H1 (cell line): ENCODE measurements at regions not wholly inside any gene's neighbourhood (a gene's known extent, or its start where the extent isn't known, plus 50 kb on each side); places are given as distances from the start of the nearest gene placed in this dataset.

Experiments
- CTCF ChIA-PET: fragments of 300-600 bp; sonication (Branson Sonifier 250); formaldehyde crosslinking; loops from one replicate; lab custom pipeline; 2021; ENCODE audit not compliant: partially characterized antibody; lab: Charles Lee
- POLR2A ChIA-PET: fragments of 300-600 bp; sonication (Branson Sonifier 250); formaldehyde crosslinking; loops from one replicate; lab custom pipeline; 2021; ENCODE audit warnings: inconsistent platforms; ENCODE audit not compliant: partially characterized antibody; lab: Charles Lee
- DNase-seq, 2 experiments: peaks; one replicate each; pipeline versions ENCODE4 v3.0.0 to v3.0.0-alpha.2; 2010 to 2022; ENCODE audit warnings: low spot score in 2 of 2, low read depth in 1 of 2, mixed read lengths in 1 of 2
- FAIRE-seq: peaks from 2 replicates; lab custom pipeline; 2011; peaks lifted over from hg19 to GRCh38; lab: Jason Lieb, UNC
- H2AFZ ChIP-seq: 2 replicates; pipeline ENCODE4 v1.8.1; 2012; ENCODE audit warnings: low read length, inconsistent platforms
- H2AK5ac ChIP-seq: 2 replicates; pipeline ENCODE4 v1.6.1; 2013; ENCODE audit warnings: low read depth, low read length
- H2BK120ac ChIP-seq: replicated peaks from 2 replicates; pipeline ENCODE3; 2013; ENCODE audit warnings: low read depth, low read length, inconsistent platforms
- H2BK12ac ChIP-seq: 2 replicates; pipeline ENCODE4 v1.6.1; 2013; ENCODE audit warnings: low read depth, low read length
- H2BK15ac ChIP-seq: 2 replicates; pipeline ENCODE4 v1.6.1; 2013; ENCODE audit warnings: low read length
- H2BK20ac ChIP-seq: 2 replicates; pipeline ENCODE4 v1.6.1; 2013; ENCODE audit warnings: low read length
- H2BK5ac ChIP-seq: 2 replicates; pipeline ENCODE4 v1.6.1; 2013; ENCODE audit warnings: low read depth, low read length
- H3K14ac ChIP-seq: 2 replicates; pipeline ENCODE4 v1.6.1; 2013; ENCODE audit warnings: inconsistent platforms; ENCODE audit not compliant: insufficient read length
- H3K18ac ChIP-seq: 2 replicates; pipeline ENCODE4 v1.6.1; 2013; ENCODE audit warnings: low read length; ENCODE audit errors: extremely low read depth
- H3K23ac ChIP-seq: 2 replicates; pipeline ENCODE4 v1.6.1; 2013; ENCODE audit warnings: inconsistent platforms; ENCODE audit not compliant: insufficient read length
- H3K23me2 ChIP-seq: 2 replicates; pipeline ENCODE4 v1.6.1; 2013; ENCODE audit warnings: low read depth, low read length
- H3K27ac ChIP-seq: 2 replicates; pipeline ENCODE4 v1.6.1; 2011; ENCODE audit warnings: low read depth, low read length, inconsistent platforms
- H3K27me3 ChIP-seq, 4 experiments: replicated peaks in 1 of 4; 1 replicate in 1 of 4; 2 replicates in 3 of 4; pipeline versions ENCODE4 v1.6.1 to v1.8.1; 2011 to 2013; ENCODE audit warnings: low read length in 3 of 4, mild to moderate bottlenecking in 3 of 4, inconsistent platforms in 2 of 4, mixed read lengths in 2 of 4, moderate library complexity in 1 of 4; ENCODE audit not compliant: control insufficient read depth in 3 of 4, insufficient read depth in 3 of 4; ENCODE audit errors: extremely low read depth in 1 of 4
- H3K36me3 ChIP-seq, 4 experiments: 2 replicates each; pipeline versions ENCODE4 v1.6.1 to v1.8.1; 2011 to 2013; ENCODE audit warnings: mild to moderate bottlenecking in 4 of 4, low read length in 3 of 4, moderate library complexity in 2 of 4, control low read depth in 1 of 4, inconsistent platforms in 1 of 4; ENCODE audit not compliant: insufficient read depth in 4 of 4, control insufficient read depth in 2 of 4
- H3K4ac ChIP-seq: replicated peaks from 2 replicates; pipeline ENCODE3; 2013; ENCODE audit warnings: low read length, low read depth, mixed read lengths, inconsistent platforms; ENCODE audit not compliant: insufficient read length
- H3K4me1 ChIP-seq, 4 experiments: replicated peaks in 1 of 4; 1 replicate in 1 of 4; 2 replicates in 3 of 4; pipeline versions ENCODE4 v1.6.1 to v1.8.1; 2011 to 2013; ENCODE audit warnings: low read length in 3 of 4, inconsistent platforms in 2 of 4, mixed read lengths in 1 of 4; ENCODE audit not compliant: insufficient read depth in 4 of 4, control insufficient read depth in 3 of 4
- H3K4me2 ChIP-seq, 2 experiments: 2 replicates each; pipeline versions ENCODE4 v1.6.1 to v1.8.1; 2011 to 2013; ENCODE audit warnings: low read depth in 2 of 2, low read length in 2 of 2, control low read depth in 1 of 2, inconsistent platforms in 1 of 2, mild to moderate bottlenecking in 1 of 2; ENCODE audit not compliant: insufficient read depth in 1 of 2
- H3K4me3 ChIP-seq, 4 experiments: fragments of 200-600, 300-600 bp in 1 of 4; sonication (generic), shearing (Covaris generic), sonication (Bioruptor Twin) in 1 of 4; 2 replicates each; pipeline versions ENCODE4 v1.5.1 to v1.8.1; 2011 to 2016; ENCODE audit warnings: low read length in 4 of 4, low read depth in 3 of 4, control low read depth in 2 of 4, inconsistent platforms in 2 of 4, mild to moderate bottlenecking in 2 of 4, mixed read lengths in 1 of 4, moderate library complexity in 1 of 4; ENCODE audit not compliant: insufficient read depth in 2 of 4; ENCODE audit errors: extremely low read depth in 1 of 4
- H3K56ac ChIP-seq: replicated peaks from 2 replicates; pipeline ENCODE3; 2013; ENCODE audit warnings: low read depth, mild to moderate bottlenecking, mixed read lengths, low read length, inconsistent platforms; ENCODE audit not compliant: insufficient read length
- H3K79me1 ChIP-seq: 2 replicates; pipeline ENCODE4 v1.6.1; 2013; ENCODE audit warnings: low read depth, low read length, control low read depth
- H3K79me2 ChIP-seq, 2 experiments: 2 replicates each; pipeline versions ENCODE4 v1.6.1 to v1.8.1; 2012 to 2013; ENCODE audit warnings: low read length in 2 of 2, mild to moderate bottlenecking in 2 of 2, inconsistent platforms in 1 of 2; ENCODE audit not compliant: insufficient read depth in 2 of 2, control insufficient read depth in 1 of 2
- H3K9ac ChIP-seq, 4 experiments: replicated peaks in 1 of 4; 1 replicate in 1 of 4; 2 replicates in 3 of 4; pipeline versions ENCODE4 v1.6.1 to v1.8.1; 2011 to 2013; ENCODE audit warnings: low read depth in 3 of 4, low read length in 3 of 4, control low read depth in 2 of 4, mild to moderate bottlenecking in 2 of 4, moderate library complexity in 2 of 4, inconsistent platforms in 1 of 4; ENCODE audit errors: extremely low read depth in 1 of 4
- H3K9me3 ChIP-seq, 2 experiments: 2 replicates each; pipeline versions ENCODE4 v1.6.1 to v1.8.1; 2012 to 2013; ENCODE audit warnings: mild to moderate bottlenecking in 2 of 2, moderate library complexity in 2 of 2, control low read depth in 1 of 2, inconsistent platforms in 1 of 2, low read depth in 1 of 2, low read length in 1 of 2, mixed read lengths in 1 of 2; ENCODE audit not compliant: insufficient read depth in 2 of 2
- H4K20me1 ChIP-seq, 2 experiments: replicated peaks in 1 of 2; 2 replicates each; pipeline versions ENCODE3 to v1.8.1; 2011 to 2013; ENCODE audit warnings: inconsistent platforms in 2 of 2, low read length in 2 of 2, mild to moderate bottlenecking in 1 of 2; ENCODE audit not compliant: insufficient read depth in 2 of 2, control insufficient read depth in 1 of 2
- H4K5ac ChIP-seq: 2 replicates; pipeline ENCODE4 v1.6.1; 2013; ENCODE audit warnings: low read length, low read depth, mixed read lengths, inconsistent platforms; ENCODE audit not compliant: insufficient read length
- H4K8ac ChIP-seq: 2 replicates; pipeline ENCODE4 v1.8.0; 2013; ENCODE audit warnings: mild to moderate bottlenecking, moderate library complexity, low read length, inconsistent platforms; ENCODE audit not compliant: insufficient read depth; ENCODE audit errors: extremely low read depth
- H4K91ac ChIP-seq: replicated peaks from 2 replicates; pipeline ENCODE3; 2013; ENCODE audit warnings: low read length, mixed read lengths, inconsistent platforms; ENCODE audit not compliant: insufficient read length
- KDM1A ChIP-seq: fragments of 200-600, 300-600 bp; sonication (generic); IDR thresholded peaks from 2 replicates; pipeline ENCODE4 v1.7.1; 2016; ENCODE audit warnings: mild to moderate bottlenecking, low read length, borderline replicate concordance
- RXRA ChIP-seq: IDR thresholded peaks from 2 replicates; pipeline ENCODE4 v1.6.1; 2011; ENCODE audit warnings: low read depth, mild to moderate bottlenecking, low read length, moderate library complexity; ENCODE audit not compliant: insufficient read depth
- TAF7 ChIP-seq: optimal IDR thresholded peaks from 2 replicates; pipeline ENCODE3; 2011; ENCODE audit warnings: low read depth, mild to moderate bottlenecking, inconsistent platforms, low read length, moderate library complexity, borderline replicate concordance
- TEAD4 ChIP-seq: IDR thresholded peaks from 2 replicates; pipeline ENCODE4 v1.6.1; 2012; ENCODE audit warnings: low read depth, low read length, inconsistent platforms, mixed read lengths
- WGBS, 2 experiments: shearing (Covaris generic) in 1 of 2; methylation state at CpG; one replicate each; pipeline versions ENCODE4 v1.1.6 to v1.1.7; 2013 to 2015; ENCODE audit warnings: low lambda C conversion rate in 2 of 2, mixed read lengths in 2 of 2, inconsistent platforms in 1 of 2, low coverage in 1 of 2, missing lambda C conversion rate in 1 of 2; ENCODE audit not compliant: insufficient replicate concordance in 2 of 2, insufficient coverage in 1 of 2, insufficient read length in 1 of 2; ENCODE audit errors: extremely low coverage in 1 of 2, missing lambda C conversion rate in 1 of 2; 5-methylcytosine and 5-hydroxymethylcytosine counted together

DNA sequence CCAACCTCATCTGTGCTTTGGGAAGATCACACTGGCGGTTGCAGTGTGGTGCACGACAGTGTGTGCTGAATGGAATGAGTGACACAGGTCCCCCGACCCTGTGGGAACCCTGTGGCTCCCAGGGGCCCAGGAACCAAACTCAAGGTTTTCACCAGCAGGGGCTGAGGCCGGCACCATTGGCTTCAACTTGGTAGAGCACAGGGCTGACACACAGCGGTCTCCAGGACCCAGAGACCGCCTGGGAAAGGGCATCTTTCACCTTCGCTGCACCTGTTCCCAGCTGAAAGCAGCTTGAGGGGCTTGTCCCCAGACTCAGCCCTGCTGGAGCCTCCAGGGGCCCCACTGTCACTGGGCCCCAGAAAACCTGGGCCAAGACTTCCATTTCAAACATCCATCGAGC, 59.0 kb upstream of the ODC1 start:
- H2BK15ac ChIP-seq, result no peak overlapping the region
- no peaks in the 10 kb centered on the region for H3K9me3 ChIP-seq
- H3K79me2 ChIP-seq, result no peaks in the 10 kb centered on the region
- H4K91ac ChIP-seq, result no peak overlapping the region
- H3K23ac ChIP-seq, result no peak overlapping the region
- H3K4me1 ChIP-seq, result peaks cover 0 to under 1% (median 0%) of the 10 kb centered on the region in 4 experiments; a peak in 1 of 7 replicates
- TF ChIP-seq RXRA (no peak), KDM1A (no peak), TAF7 (no peak), TEAD4 (no peak)
- H3K4me3 ChIP-seq, result no peak overlapping the region
- POLR2A ChIA-PET, result no interaction called here
- H2BK5ac ChIP-seq, result no peak overlapping the region
- no peaks in the 10 kb centered on the region for H3K36me3 ChIP-seq
- no peaks in the 10 kb centered on the region for H3K23me2 ChIP-seq
- H3K56ac ChIP-seq, result no peak overlapping the region
- H2AK5ac ChIP-seq, result no peak overlapping the region
- CTCF ChIA-PET, result interaction anchor here (1.1 to 2.8 kb wide), 3 partner anchors 9 to 171 kb away, joined by 3 to 8 read pairs (median 6); no protein-coding TSS in a partner anchor
- no peak overlapping the region for H4K8ac ChIP-seq
- H2BK12ac ChIP-seq, result no peak overlapping the region
- no peak overlapping the region for H2AFZ ChIP-seq
- H3K9ac ChIP-seq, result no peak overlapping the region
- 88% methylated on average over 8 of the region's 8 CpGs; no CpG with 5 or more reads in 1 of the 2 experiments for WGBS, 2 experiments
- no peaks in the 10 kb centered on the region; the same call in 1 of the 2 replicates for H3K79me1 ChIP-seq
- DNase-seq (peak in 1 of 2 experiments; percentile 42), FAIRE-seq (no peak)
- no peak overlapping the region for H2BK120ac ChIP-seq
- no peak overlapping the region for H3K4me2 ChIP-seq
- H2BK20ac ChIP-seq, result no peak overlapping the region
- H4K20me1 ChIP-seq, result no peaks in the 10 kb centered on the region
- no peak overlapping the region for H3K27ac ChIP-seq
- H4K5ac ChIP-seq, result no peak overlapping the region
- H3K4ac ChIP-seq, result no peak overlapping the region
- H3K27me3 ChIP-seq, result no peaks in the 10 kb centered on the region
- H3K14ac ChIP-seq, result no peak overlapping the region
- no peak overlapping the region for H3K18ac ChIP-seq
